Erythroblast (primary cell): ENCODE measurements at regions not wholly inside any gene's neighbourhood (a gene's known extent, or its start where the extent isn't known, plus 50 kb on each side); places are given as distances from the start of the nearest gene placed in this dataset.

Source experiments
- GATA1 ChIP-seq: IDR thresholded peaks from 2 replicates; pipeline ENCODE4 v1.6.1; 2011; ENCODE audit warnings: low read depth, mild to moderate bottlenecking, control low read depth, low read length, moderate library complexity
- POLR2A ChIP-seq: IDR thresholded peaks from 2 replicates; pipeline ENCODE4 v1.6.1; 2011; ENCODE audit warnings: mild to moderate bottlenecking, low read length

DNA sequence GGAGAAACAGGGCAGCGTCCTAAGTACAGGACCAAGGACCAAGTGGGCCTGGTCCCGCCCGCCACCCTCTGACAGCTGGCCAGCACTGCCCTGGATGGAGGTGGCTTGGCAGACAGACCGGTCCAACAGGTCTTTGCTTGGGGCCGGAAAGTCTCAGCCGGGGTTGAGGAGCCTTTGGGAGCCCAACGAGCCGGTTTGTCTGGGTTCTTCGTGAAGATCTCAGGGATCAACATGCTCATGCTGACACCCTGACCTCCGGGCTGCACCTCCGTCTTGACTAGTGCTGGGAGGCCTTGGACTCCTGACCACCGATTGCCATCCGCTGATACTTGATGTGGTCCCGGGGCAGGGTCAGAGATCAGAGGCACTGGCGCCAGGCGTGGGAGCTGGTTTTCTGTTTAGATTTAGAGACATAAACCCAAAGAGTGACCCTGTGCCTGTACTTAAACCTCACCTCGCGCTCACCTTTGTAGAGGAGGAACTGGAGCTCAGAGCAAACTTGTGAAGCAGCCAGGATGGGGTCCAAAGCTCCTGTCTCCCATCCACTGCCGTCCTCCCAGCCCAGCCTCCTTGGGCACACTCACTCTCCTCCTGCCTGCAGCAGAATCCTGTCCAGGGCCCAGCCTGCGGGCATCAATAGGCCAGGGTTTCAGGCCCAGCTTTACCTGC, 92.1 kb upstream of the GSE1 start:
- no peak for TF ChIP-seq POLR2A
- no peak for TF ChIP-seq GATA1
